Keratinocyte (primary cell): ENCODE measurements at regions not wholly inside any gene's neighbourhood (a gene's known extent, or its start where the extent isn't known, plus 50 kb on each side); places are given as distances from the start of the nearest gene placed in this dataset.

Source experiments
- DNase-seq: peaks from one replicate; pipeline ENCODE4 v3.0.0-alpha.2; 2011; ENCODE audit warnings: low read depth, missing footprints, low spot score
- FAIRE-seq: peaks from 2 replicates; lab custom pipeline; 2011; peaks lifted over from hg19 to GRCh38; lab: Jason Lieb, UNC
- H2AFZ ChIP-seq: 2 replicates; pipeline ENCODE4 v1.6.0; 2012; ENCODE audit warnings: low read length, control low read depth, inconsistent platforms; ENCODE audit not compliant: control insufficient read depth
- H3K27ac ChIP-seq: 2 replicates; pipeline ENCODE4 v1.5.1; 2011; ENCODE audit warnings: low read length; ENCODE audit not compliant: control insufficient read depth, insufficient read depth
- H3K27me3 ChIP-seq: 3 replicates; pipeline ENCODE4 v1.6.0; 2011; ENCODE audit warnings: low read length; ENCODE audit not compliant: control insufficient read depth, insufficient read depth; ENCODE audit errors: extremely low read depth
- H3K36me3 ChIP-seq, 2 experiments: 2 replicates in 1 of 2; 3 replicates in 1 of 2; pipeline ENCODE4 v1.5.1; 2011; ENCODE audit warnings: low read length in 2 of 2, mild to moderate bottlenecking in 1 of 2; ENCODE audit not compliant: control insufficient read depth in 2 of 2, insufficient read depth in 2 of 2; ENCODE audit errors: extremely low read depth in 1 of 2
- H3K4me1 ChIP-seq: 3 replicates; pipeline ENCODE4 v1.5.1; 2011; ENCODE audit warnings: low read length; ENCODE audit not compliant: control insufficient read depth, insufficient read depth; ENCODE audit errors: extremely low read depth
- H3K4me2 ChIP-seq: 3 replicates; pipeline ENCODE4 v1.6.0; 2011; ENCODE audit warnings: low read depth, low read length; ENCODE audit not compliant: control insufficient read depth, insufficient read depth; ENCODE audit errors: extremely low read depth
- H3K4me3 ChIP-seq, 3 experiments: fragments of 200-600 bp in 1 of 3; sonication (generic) in 1 of 3; 2 replicates in 2 of 3; 3 replicates in 1 of 3; pipeline ENCODE4 v1.5.1; 2011 to 2016; ENCODE audit warnings: low read length in 3 of 3, mild to moderate bottlenecking in 3 of 3, control low read depth in 2 of 3, inconsistent platforms in 1 of 3, low read depth in 1 of 3, mixed read lengths in 1 of 3, mixed run types in 1 of 3, moderate library complexity in 1 of 3; ENCODE audit not compliant: control insufficient read depth in 2 of 3, insufficient read depth in 2 of 3; ENCODE audit errors: extremely low read depth in 1 of 3
- H3K79me2 ChIP-seq: 2 replicates; pipeline ENCODE4 v1.6.0; 2012; ENCODE audit warnings: low read length; ENCODE audit not compliant: control insufficient read depth, insufficient read depth
- H3K9ac ChIP-seq: 3 replicates; pipeline ENCODE4 v1.6.0; 2011; ENCODE audit warnings: low read length; ENCODE audit not compliant: control insufficient read depth, insufficient read depth; ENCODE audit errors: extremely low read depth
- H3K9me1 ChIP-seq: 3 replicates; pipeline ENCODE4 v1.6.0; 2011; ENCODE audit warnings: low read length; ENCODE audit not compliant: control insufficient read depth, insufficient read depth; ENCODE audit errors: extremely low read depth
- H3K9me3 ChIP-seq: 2 replicates; pipeline ENCODE4 v1.5.1; 2012; ENCODE audit warnings: low read depth, low read length; ENCODE audit not compliant: control insufficient read depth
- H4K20me1 ChIP-seq: 3 replicates; pipeline ENCODE4 v1.6.0; 2011; ENCODE audit warnings: low read length; ENCODE audit not compliant: control insufficient read depth, insufficient read depth; ENCODE audit errors: extremely low read depth
- EZH2 ChIP-seq: IDR thresholded peaks from one replicate; pipeline ENCODE4 v1.6.1; 2012; ENCODE audit warnings: inconsistent platforms, mild to moderate bottlenecking, low read length, moderate library complexity
- dilution Hi-C: fragments of 300-500 bp; cut with MboI; formaldehyde crosslinking; loops from one replicate; pipeline ENCODE4 v1.7.0; 2020; ENCODE audit warnings: low sequenced_read_pairs; ENCODE audit not compliant: extremely low pct_ligation_motif_present
- TF ChIP-seq, protein P1 (sequence below), 3 experiments: IDR thresholded peaks in 1 of 3; conservative IDR thresholded peaks in 1 of 3; optimal IDR thresholded peaks in 1 of 3; 2 replicates in 2 of 3; 3 replicates in 1 of 3; pipeline versions ENCODE3 to v1.5.1; 2011; ENCODE audit warnings: low read length in 3 of 3, mild to moderate bottlenecking in 3 of 3, moderate library complexity in 2 of 3, control low read depth in 1 of 3, inconsistent platforms in 1 of 3; ENCODE audit not compliant: insufficient read depth in 2 of 3; ENCODE audit errors: extremely low read depth in 1 of 3

DNA sequence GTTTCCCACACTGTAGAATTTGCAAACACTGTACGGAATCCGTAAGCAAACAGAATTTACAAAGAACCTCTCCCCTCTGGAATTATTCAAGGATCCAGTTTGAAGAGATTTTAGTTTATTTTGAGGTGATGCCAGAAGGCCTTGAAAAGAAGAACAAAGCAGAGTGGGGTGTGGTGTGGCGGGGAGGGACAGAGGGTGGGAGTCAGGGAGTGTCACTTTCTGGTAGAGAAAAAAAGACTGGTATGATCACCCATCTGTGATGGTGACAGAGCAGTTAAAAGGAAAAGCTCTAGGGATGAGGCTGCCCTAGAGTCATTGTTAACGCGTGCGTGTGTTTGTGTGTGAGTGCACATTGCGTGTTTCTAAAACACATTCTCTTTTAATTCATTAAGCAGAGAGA, 97.0 kb upstream of the F13A1 start:
- no peak overlapping the region for H3K9ac ChIP-seq
- H3K79me2 ChIP-seq: no peaks in the 10 kb centered on the region
- dilution Hi-C loops: no loop called here
- no peak overlapping the region for H3K4me3 ChIP-seq
- H3K27me3 ChIP-seq: no peaks in the 10 kb centered on the region
- no peak overlapping the region for H3K4me2 ChIP-seq
- no peak overlapping the region for H3K27ac ChIP-seq
- H3K9me3 ChIP-seq: no peaks in the 10 kb centered on the region
- no peak for DNase-seq
- H3K9me1 ChIP-seq: no peaks in the 10 kb centered on the region
- no peaks in the 10 kb centered on the region for H4K20me1 ChIP-seq
- FAIRE-seq: no peak
- no peaks in the 10 kb centered on the region for H3K4me1 ChIP-seq
- no peak overlapping the region for H2AFZ ChIP-seq
- TF ChIP-seq EZH2: no peak
- TF ChIP-seq, protein P1, sequence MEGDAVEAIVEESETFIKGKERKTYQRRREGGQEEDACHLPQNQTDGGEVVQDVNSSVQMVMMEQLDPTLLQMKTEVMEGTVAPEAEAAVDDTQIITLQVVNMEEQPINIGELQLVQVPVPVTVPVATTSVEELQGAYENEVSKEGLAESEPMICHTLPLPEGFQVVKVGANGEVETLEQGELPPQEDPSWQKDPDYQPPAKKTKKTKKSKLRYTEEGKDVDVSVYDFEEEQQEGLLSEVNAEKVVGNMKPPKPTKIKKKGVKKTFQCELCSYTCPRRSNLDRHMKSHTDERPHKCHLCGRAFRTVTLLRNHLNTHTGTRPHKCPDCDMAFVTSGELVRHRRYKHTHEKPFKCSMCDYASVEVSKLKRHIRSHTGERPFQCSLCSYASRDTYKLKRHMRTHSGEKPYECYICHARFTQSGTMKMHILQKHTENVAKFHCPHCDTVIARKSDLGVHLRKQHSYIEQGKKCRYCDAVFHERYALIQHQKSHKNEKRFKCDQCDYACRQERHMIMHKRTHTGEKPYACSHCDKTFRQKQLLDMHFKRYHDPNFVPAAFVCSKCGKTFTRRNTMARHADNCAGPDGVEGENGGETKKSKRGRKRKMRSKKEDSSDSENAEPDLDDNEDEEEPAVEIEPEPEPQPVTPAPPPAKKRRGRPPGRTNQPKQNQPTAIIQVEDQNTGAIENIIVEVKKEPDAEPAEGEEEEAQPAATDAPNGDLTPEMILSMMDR (optimal IDR thresholded peaks at IDR 0.05 in 1 of 3, IDR thresholded peaks at IDR 0.05 in 1 of 3, conservative IDR thresholded peaks at IDR 0.05 in 1 of 3; ENCODE audit: extremely low read depth in 1 of 3, insufficient read depth in 2 of 3, low read length in 3 of 3): no peak
- no peaks in the 10 kb centered on the region for H3K36me3 ChIP-seq

DNA sequence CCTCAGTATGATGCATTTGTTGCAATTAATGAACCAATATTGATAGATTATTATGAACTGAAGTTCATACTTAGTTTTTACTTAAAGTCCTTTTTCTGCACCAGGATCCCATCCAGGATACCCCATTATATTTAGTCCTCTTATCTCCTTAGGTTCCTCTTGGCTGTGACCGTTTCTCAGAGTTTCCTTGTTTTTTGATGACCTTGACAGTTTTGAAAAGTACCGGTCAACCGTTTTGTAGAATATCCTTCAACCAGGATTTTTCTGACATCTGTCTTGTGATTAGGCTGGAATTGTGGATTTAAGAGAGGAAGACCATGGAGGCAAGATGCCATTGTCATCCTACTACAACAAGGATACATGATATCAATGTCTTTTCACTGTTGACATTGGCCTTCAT, 98.0 kb upstream of the F13A1 start:
- no peak for TF ChIP-seq EZH2
- TF ChIP-seq, protein P1 (optimal IDR thresholded peaks at IDR 0.05 in 1 of 3, IDR thresholded peaks at IDR 0.05 in 1 of 3, conservative IDR thresholded peaks at IDR 0.05 in 1 of 3; ENCODE audit: extremely low read depth in 1 of 3, insufficient read depth in 2 of 3, low read length in 3 of 3): no peak
- dilution Hi-C loops: no loop called here
- Histone ChIP-seq H2AFZ (no peak overlapping the region), H3K4me2 (no peak overlapping the region), H3K4me3 (no peak overlapping the region), H3K27me3 (no peaks in the 10 kb centered on the region), H3K36me3 (no peaks in the 10 kb centered on the region), H3K79me2 (no peaks in the 10 kb centered on the region), H3K4me1 (no peaks in the 10 kb centered on the region), H3K27ac (no peak overlapping the region), H3K9me3 (no peaks in the 10 kb centered on the region), H3K9ac (no peak overlapping the region), H3K9me1 (no peaks in the 10 kb centered on the region), H4K20me1 (no peaks in the 10 kb centered on the region)
- no peak for FAIRE-seq
- no peak for DNase-seq
